Sigmoid colon (tissue), 6 donors: ENCODE measurements at regions not wholly inside any gene's neighbourhood (a gene's known extent, or its start where the extent isn't known, plus 50 kb on each side); places are given as distances from the start of the nearest gene placed in this dataset.

Experiments used
- DNase-seq: peaks from one replicate; pipeline ENCODE4 v3.0.0-alpha.2; 2019
- H3K27ac ChIP-seq, 4 donors: fragments of 200-600 bp; sonication (generic); one replicate each; pipeline ENCODE4 v1.5.1; 2016 to 2019; ENCODE audit warnings: mild to moderate bottlenecking in 1 of 4
- H3K27me3 ChIP-seq, 3 donors: fragments of 200-600 bp; sonication (generic); one replicate each; pipeline ENCODE4 v1.5.1; 2019; ENCODE audit warnings: mild to moderate bottlenecking in 1 of 3
- H3K36me3 ChIP-seq, 4 donors: fragments of 200-600 bp; sonication (generic); one replicate each; pipeline ENCODE4 v1.5.1; 2016 to 2019
- H3K4me1 ChIP-seq, 4 donors: fragments of 200-600 bp; sonication (generic); one replicate each; pipeline ENCODE4 v1.5.1; 2017 to 2019
- H3K4me3 ChIP-seq, 4 donors: fragments of 200-600 bp; sonication (generic); one replicate each; pipeline ENCODE4 v1.5.1; 2017 to 2019; ENCODE audit warnings: mild to moderate bottlenecking in 2 of 4, moderate library complexity in 1 of 4
- H3K9me3 ChIP-seq, 4 donors: fragments of 200-600 bp in 3 of 4; sonication (generic) in 3 of 4; one replicate each; pipeline versions ENCODE4 v1.5.1 to v1.6.1; 2013 to 2019
- CTCF ChIP-seq, 4 experiments: fragments of 450-650 bp in 3 of 4; fragments of 200-600 bp in 1 of 4; IDR thresholded peaks; one replicate each; pipeline ENCODE4 v1.5.1; 2016 to 2019; ENCODE audit warnings: antibody characterized with exemption in 4 of 4, mild to moderate bottlenecking in 3 of 4, moderate library complexity in 2 of 4
- EP300 ChIP-seq, 4 donors: sonication (generic); formaldehyde crosslinking; IDR thresholded peaks; one replicate each; pipeline ENCODE4 v1.6.1; 2017; ENCODE audit warnings: antibody characterized with exemption in 4 of 4
- POLR2A ChIP-seq, 2 donors: fragments of 450-650 bp; IDR thresholded peaks; one replicate each; pipeline ENCODE4 v1.6.1; 2016; ENCODE audit warnings: antibody characterized with exemption in 2 of 2, mild to moderate bottlenecking in 2 of 2, moderate library complexity in 2 of 2
- POLR2AphosphoS5 ChIP-seq, 4 donors: sonication (generic); formaldehyde crosslinking; IDR thresholded peaks; one replicate each; pipeline ENCODE4 v1.6.1; 2017; ENCODE audit warnings: antibody characterized with exemption in 4 of 4
- WGBS, 2 donors: extraction: QIAGEN DNeasy Blood & Tissue Kit; methylation state at CpG; one replicate each; pipeline ENCODE4 v1.1.7; 2013; 5-methylcytosine and 5-hydroxymethylcytosine counted together
- intact Hi-C: fragments of 100-400 bp; cut with DNase I; formaldehyde crosslinking; loops from one replicate; pipeline ENCODE4 v1.15.1; 2023
- donor health status: healthy with polysubstance abuse.
- donor health status: healthy.

GRCh38 chr13:80010846-80011245 is 330.1 kb downstream of the SPRY2 start:
- intact Hi-C loops: no loop called here
- Histone ChIP-seq H3K4me3 (no peak overlapping the region), H3K4me1 (peaks cover 0 to 13% (median 7%) of the 10 kb centered on the region in 4 donors), H3K27me3 (no peaks in the 10 kb centered on the region), H3K9me3 (no peaks in the 10 kb centered on the region), H3K36me3 (no peaks in the 10 kb centered on the region), H3K27ac (no peak overlapping the region)
- WGBS, 2 donors: 89 to 91% methylated on average over 4 of the region's 4 CpGs
- no peak for DNase-seq
- no peak for TF ChIP-seq CTCF (IDR thresholded peaks at IDR 0.05)
- TF ChIP-seq EP300 (IDR thresholded peaks at IDR 0.05): no peak
- no peak for TF ChIP-seq POLR2A (IDR thresholded peaks at IDR 0.05)
- no peak for TF ChIP-seq POLR2AphosphoS5 (IDR thresholded peaks at IDR 0.05)

GRCh38 chr13:80010286-80010831 is 330.6 kb downstream of the SPRY2 start:
- intact Hi-C loops: no loop called here
- Histone ChIP-seq H3K4me3 (no peak overlapping the region), H3K27me3 (no peaks in the 10 kb centered on the region), H3K36me3 (no peaks in the 10 kb centered on the region), H3K9me3 (no peaks in the 10 kb centered on the region), H3K27ac (no peak overlapping the region), H3K4me1 (peaks cover 0 to 13% (median 7%) of the 10 kb centered on the region in 4 donors)
- WGBS, 2 donors: 70 to 83% methylated on average over 6 of the region's 6 CpGs
- TF ChIP-seq CTCF (IDR thresholded peaks at IDR 0.05) (no peak), POLR2A (IDR thresholded peaks at IDR 0.05) (no peak), EP300 (IDR thresholded peaks at IDR 0.05) (no peak), POLR2AphosphoS5 (IDR thresholded peaks at IDR 0.05) (no peak)
- no peak for DNase-seq

GRCh38 chr13:80009760-80010159 is 331.2 kb downstream of the SPRY2 start:
- Histone ChIP-seq H3K9me3 (no peaks in the 10 kb centered on the region), H3K4me3 (no peak overlapping the region), H3K27ac (no peak overlapping the region), H3K4me1 (peaks cover 0 to 13% (median 7%) of the 10 kb centered on the region in 4 donors), H3K27me3 (no peaks in the 10 kb centered on the region), H3K36me3 (no peaks in the 10 kb centered on the region)
- intact Hi-C loops: no loop called here
- TF ChIP-seq POLR2AphosphoS5 (IDR thresholded peaks at IDR 0.05): no peak
- no peak for TF ChIP-seq POLR2A (IDR thresholded peaks at IDR 0.05)
- no peak for TF ChIP-seq CTCF (IDR thresholded peaks at IDR 0.05)
- TF ChIP-seq EP300 (IDR thresholded peaks at IDR 0.05): no peak
- DNase-seq: no peak

GRCh38 chr13:80006940-80007339 is 334.0 kb downstream of the SPRY2 start:
- 92 to 98% methylated on average over 4 of the region's 4 CpGs for WGBS, 2 donors
- Histone ChIP-seq H3K27ac (no peak overlapping the region), H3K4me3 (no peak overlapping the region), H3K36me3 (no peaks in the 10 kb centered on the region), H3K27me3 (no peaks in the 10 kb centered on the region), H3K9me3 (no peaks in the 10 kb centered on the region), H3K4me1 (peaks cover 0 to 9% (median 5%) of the 10 kb centered on the region in 4 donors)
- DNase-seq: no peak
- no peak for TF ChIP-seq EP300 (IDR thresholded peaks at IDR 0.05)
- intact Hi-C loops: no loop called here

- Histone ChIP-seq H3K27ac (no peak overlapping the region), H3K36me3 (no peaks in the 10 kb centered on the region), H3K27me3 (no peaks in the 10 kb centered on the region), H3K4me1 (no peaks in the 10 kb centered on the region), H3K9me3 (no peaks in the 10 kb centered on the region), H3K4me3 (no peak overlapping the region)
- no peak for TF ChIP-seq EP300 (IDR thresholded peaks at IDR 0.05)
- no peak for TF ChIP-seq POLR2A (IDR thresholded peaks at IDR 0.05)
- no peak for TF ChIP-seq CTCF (IDR thresholded peaks at IDR 0.05)
- no peak for TF ChIP-seq POLR2AphosphoS5 (IDR thresholded peaks at IDR 0.05)
- intact Hi-C loops: no loop called here
- no peak for DNase-seq
Measured at GRCh38 chr13:80001510-80001842, 339.4 kb downstream of the SPRY2 start.
